ENCODE measurements at regions not wholly inside any gene's neighbourhood (a gene's known extent, or its start where the extent isn't known, plus 50 kb on each side); places are given as distances from the start of the nearest gene placed in this dataset.

DNA sequence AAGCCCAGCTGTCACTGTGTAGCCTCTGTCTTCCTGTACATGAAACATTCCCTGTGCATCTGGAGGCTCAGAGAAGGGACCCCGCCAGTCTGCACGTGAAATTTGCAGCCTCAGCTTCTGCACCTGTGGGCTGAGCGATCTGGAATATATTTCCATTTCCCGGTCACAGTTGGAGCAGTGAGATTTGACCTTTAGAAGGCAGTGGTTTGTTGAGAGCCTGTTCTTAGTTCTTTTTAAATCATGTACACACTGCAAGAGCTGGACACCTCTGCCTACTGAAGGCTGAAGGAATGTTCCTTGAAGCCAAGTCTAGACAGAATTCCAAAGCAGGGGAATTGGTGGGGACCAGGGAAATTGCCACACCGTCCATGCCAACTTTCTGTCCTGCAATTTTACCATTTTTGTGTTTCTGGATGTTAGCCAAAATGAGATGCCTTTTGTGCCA is 706.6 kb downstream of the INHBA start:
- peaks cover 0 to 9% (median 3%) of the 10 kb centered on the region in 4 donors for H3K4me1 ChIP-seq
- H3K27me3 ChIP-seq = no peaks in the 10 kb centered on the region
- TF ChIP-seq EP300 (IDR thresholded peaks at IDR 0.05) = no peak
- no peak for TF ChIP-seq POLR2A (IDR thresholded peaks at IDR 0.05)
- TF ChIP-seq, protein P1, sequence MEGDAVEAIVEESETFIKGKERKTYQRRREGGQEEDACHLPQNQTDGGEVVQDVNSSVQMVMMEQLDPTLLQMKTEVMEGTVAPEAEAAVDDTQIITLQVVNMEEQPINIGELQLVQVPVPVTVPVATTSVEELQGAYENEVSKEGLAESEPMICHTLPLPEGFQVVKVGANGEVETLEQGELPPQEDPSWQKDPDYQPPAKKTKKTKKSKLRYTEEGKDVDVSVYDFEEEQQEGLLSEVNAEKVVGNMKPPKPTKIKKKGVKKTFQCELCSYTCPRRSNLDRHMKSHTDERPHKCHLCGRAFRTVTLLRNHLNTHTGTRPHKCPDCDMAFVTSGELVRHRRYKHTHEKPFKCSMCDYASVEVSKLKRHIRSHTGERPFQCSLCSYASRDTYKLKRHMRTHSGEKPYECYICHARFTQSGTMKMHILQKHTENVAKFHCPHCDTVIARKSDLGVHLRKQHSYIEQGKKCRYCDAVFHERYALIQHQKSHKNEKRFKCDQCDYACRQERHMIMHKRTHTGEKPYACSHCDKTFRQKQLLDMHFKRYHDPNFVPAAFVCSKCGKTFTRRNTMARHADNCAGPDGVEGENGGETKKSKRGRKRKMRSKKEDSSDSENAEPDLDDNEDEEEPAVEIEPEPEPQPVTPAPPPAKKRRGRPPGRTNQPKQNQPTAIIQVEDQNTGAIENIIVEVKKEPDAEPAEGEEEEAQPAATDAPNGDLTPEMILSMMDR (IDR thresholded peaks at IDR 0.05) = no peak
- TF ChIP-seq POLR2AphosphoS5 (IDR thresholded peaks at IDR 0.05) = no peak
- no peaks in the 10 kb centered on the region for H3K9me3 ChIP-seq
- intact Hi-C loops (cut with DNase I) = no loop called here
- H3K36me3 ChIP-seq = no peaks in the 10 kb centered on the region
- H3K4me3 ChIP-seq = no peak overlapping the region
- no peak for DNase-seq
- H3K27ac ChIP-seq = no peak overlapping the region
- 71 to 78% methylated on average over 5 of the region's 5 CpGs for WGBS, 2 donors

DNA sequence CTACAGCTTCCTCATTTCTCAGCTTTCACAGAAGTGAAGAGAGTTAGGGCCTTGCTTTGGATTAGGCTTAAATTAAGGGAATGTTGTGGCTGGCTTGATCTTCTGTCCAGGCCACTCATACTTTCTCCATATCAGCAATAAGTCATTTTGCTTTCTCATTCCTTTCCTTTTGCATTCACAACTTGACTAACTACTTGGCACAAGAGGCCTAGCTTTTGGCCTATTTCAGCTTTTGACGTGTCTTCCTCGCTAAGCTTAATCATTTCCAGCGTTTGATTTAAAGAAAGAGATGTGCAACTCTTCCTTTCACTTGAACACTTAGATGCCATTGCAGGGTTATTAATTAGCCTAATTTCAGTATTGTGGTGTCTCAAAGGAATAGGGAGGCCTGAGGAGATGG is 712.0 kb downstream of the INHBA start:
- intact Hi-C loops (cut with DNase I) = no loop called here
- no peaks in the 10 kb centered on the region for H3K27me3 ChIP-seq
- 93 to 97% methylated on average over 3 of the region's 3 CpGs for WGBS, 2 donors
- DNase-seq = no peak
- H3K9me3 ChIP-seq = no peaks in the 10 kb centered on the region
- H3K27ac ChIP-seq = no peak overlapping the region
- no peaks in the 10 kb centered on the region for H3K4me1 ChIP-seq
- no peaks in the 10 kb centered on the region for H3K36me3 ChIP-seq
- H3K4me3 ChIP-seq = no peak overlapping the region
- TF ChIP-seq POLR2AphosphoS5 (IDR thresholded peaks at IDR 0.05) (no peak), POLR2A (IDR thresholded peaks at IDR 0.05) (no peak), EP300 (IDR thresholded peaks at IDR 0.05) (no peak)
- TF ChIP-seq, protein P1 (IDR thresholded peaks at IDR 0.05) = no peak

DNA sequence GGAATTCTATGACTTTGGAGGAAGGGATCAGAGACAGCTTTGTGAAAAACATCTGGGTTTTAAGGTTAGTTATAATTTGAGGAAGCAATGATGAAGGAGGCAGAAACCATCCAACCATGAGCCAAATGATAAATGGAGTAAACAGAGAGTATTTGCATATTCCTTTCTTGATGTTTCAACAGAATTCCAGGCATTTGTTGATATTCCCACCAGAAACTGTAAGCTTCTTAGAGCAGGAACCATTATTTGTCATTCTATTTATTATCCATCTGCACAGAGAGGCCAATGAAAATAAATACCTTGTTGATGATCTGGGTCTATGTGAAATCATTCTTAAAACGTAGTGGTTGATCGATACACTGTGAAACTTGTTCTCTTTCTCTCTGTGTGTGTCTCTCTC is 715.3 kb downstream of the INHBA start:
- 85 to 91% methylated on average over 2 of the region's 2 CpGs for WGBS, 2 donors
- Histone ChIP-seq H3K27ac (no peak overlapping the region), H3K4me1 (no peaks in the 10 kb centered on the region), H3K9me3 (peaks cover 0 to 2% (median 0%) of the 10 kb centered on the region in 4 donors), H3K27me3 (no peaks in the 10 kb centered on the region), H3K36me3 (no peaks in the 10 kb centered on the region), H3K4me3 (no peak overlapping the region)
- DNase-seq = no peak
- TF ChIP-seq EP300 (IDR thresholded peaks at IDR 0.05) (no peak), POLR2A (IDR thresholded peaks at IDR 0.05) (no peak), POLR2AphosphoS5 (IDR thresholded peaks at IDR 0.05) (no peak)
- TF ChIP-seq, protein P1 (IDR thresholded peaks at IDR 0.05) = no peak
- intact Hi-C loops (cut with DNase I) = loop anchor here (5.0 to 10.0 kb wide), 2 partner anchors 85 to 717 kb away; partner anchors contain the start of gene INHBA

DNA sequence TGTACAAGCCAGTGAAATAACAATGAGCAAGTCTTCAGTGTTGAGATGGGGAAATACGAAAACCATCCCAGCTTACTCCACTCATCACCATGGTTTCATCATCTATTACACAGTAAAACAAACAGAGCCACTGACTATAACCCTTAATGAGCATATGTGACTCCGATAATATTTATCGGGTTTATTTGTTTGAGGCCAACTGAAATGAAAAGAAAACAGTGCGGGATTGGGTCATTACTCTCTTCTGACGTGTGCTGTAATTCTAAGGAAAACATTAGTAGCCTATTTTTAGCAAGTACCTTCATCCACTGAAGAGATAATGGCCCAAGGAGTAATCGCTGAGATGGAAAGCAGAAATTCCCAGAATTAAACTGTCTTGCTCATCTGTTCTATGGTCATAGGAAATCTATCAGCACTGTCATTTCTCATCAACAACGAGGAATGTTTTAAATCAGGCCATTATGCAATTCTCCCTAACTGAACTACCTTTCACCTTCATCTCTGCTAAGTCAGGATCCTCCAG is 716.5 kb downstream of the INHBA start:
- no peaks in the 10 kb centered on the region for H3K27me3 ChIP-seq
- H3K27ac ChIP-seq = peak overlapping the region in 3 of 4 donors; percentile 7 to 75 (median 38)
- H3K4me3 ChIP-seq = no peak overlapping the region
- no peaks in the 10 kb centered on the region for H3K36me3 ChIP-seq
- H3K4me1 ChIP-seq = no peaks in the 10 kb centered on the region
- DNase-seq = no peak
- WGBS, 2 donors = 57 to 69% methylated on average over 7 of the region's 7 CpGs
- peak in 2 of 4 donors; percentile 5 to 37 for TF ChIP-seq POLR2AphosphoS5 (IDR thresholded peaks at IDR 0.05)
- TF ChIP-seq, protein P1 (IDR thresholded peaks at IDR 0.05) = no peak
- TF ChIP-seq EP300 (IDR thresholded peaks at IDR 0.05) = no peak
- peaks cover 0 to 2% (median 0%) of the 10 kb centered on the region in 4 donors for H3K9me3 ChIP-seq
- intact Hi-C loops (cut with DNase I) = loop anchor here (5.0 to 10.0 kb wide), 2 partner anchors 84 to 718 kb away; partner anchors contain the start of gene INHBA

DNA sequence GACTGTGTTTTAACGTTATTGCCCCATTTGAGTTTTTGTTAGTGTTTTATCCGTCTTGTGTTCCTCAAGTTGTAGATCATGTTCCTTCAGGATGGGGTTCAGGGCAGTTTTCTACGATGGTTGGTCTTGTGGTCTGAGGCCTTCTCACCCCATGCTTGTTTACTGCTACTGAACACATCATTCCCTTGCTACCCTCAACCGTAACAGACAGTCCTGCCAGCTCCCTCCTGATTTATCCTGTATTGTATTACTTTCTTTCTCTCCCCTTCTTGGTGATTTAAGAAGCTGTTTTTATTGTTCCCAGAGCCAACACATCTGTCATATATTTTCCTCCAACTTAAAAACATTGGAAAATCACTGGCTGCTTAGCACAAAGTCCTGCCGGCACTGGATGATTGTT is 719.8 kb downstream of the INHBA start:
- intact Hi-C loops (cut with DNase I) = loop anchor here (10.0 kb wide), 1 partner anchor 722 kb away; the partner anchor contains the start of gene INHBA
- TF ChIP-seq, protein P1 (IDR thresholded peaks at IDR 0.05) = no peak
- TF ChIP-seq POLR2AphosphoS5 (IDR thresholded peaks at IDR 0.05) (peak in 1 of 4 donors; percentile 15), POLR2A (IDR thresholded peaks at IDR 0.05) (no peak), EP300 (IDR thresholded peaks at IDR 0.05) (no peak)
- no peak for DNase-seq
- no peaks in the 10 kb centered on the region for H3K27me3 ChIP-seq
- H3K36me3 ChIP-seq = no peaks in the 10 kb centered on the region
- H3K4me3 ChIP-seq = no peak overlapping the region
- WGBS, 2 donors = 70 to 80% methylated on average over 5 of the region's 5 CpGs
- H3K4me1 ChIP-seq = no peaks in the 10 kb centered on the region
- no peak overlapping the region for H3K27ac ChIP-seq
- peaks cover 0 to 2% (median 0%) of the 10 kb centered on the region in 4 donors for H3K9me3 ChIP-seq

Measured in sigmoid colon (tissue), 6 donors.